WERI-Rb-1 (cell line): ENCODE measurements at regions not wholly inside any gene's neighbourhood (a gene's known extent, or its start where the extent isn't known, plus 50 kb on each side); places are given as distances from the start of the nearest gene placed in this dataset.

Source experiments
- DNase-seq: peaks from one replicate; pipeline ENCODE4 v3.0.0-alpha.2; 2020
- H3K27ac ChIP-seq: fragments of 250-450 bp; sonication (Bioruptor Pico); 2 replicates; pipeline ENCODE4 v1.5.1; 2020; ENCODE audit warnings: mild to moderate bottlenecking, moderate library complexity
- H3K27me3 ChIP-seq: fragments of 250-450 bp; sonication (Bioruptor Pico); 2 replicates; pipeline ENCODE4 v1.5.1; 2021; ENCODE audit warnings: mild to moderate bottlenecking, low read depth, moderate library complexity; ENCODE audit not compliant: insufficient read depth, severe bottlenecking
- H3K36me3 ChIP-seq: fragments of 250-450 bp; sonication (Bioruptor Pico); 2 replicates; pipeline ENCODE4 v1.5.1; 2020; ENCODE audit warnings: mild to moderate bottlenecking, moderate library complexity
- H3K4me3 ChIP-seq: 2 replicates; pipeline ENCODE4 v1.5.1; 2011; ENCODE audit warnings: low read depth, mild to moderate bottlenecking, control low read depth, low read length
- H3K9me3 ChIP-seq: fragments of 250-450 bp; sonication (Bioruptor Pico); 2 replicates; pipeline ENCODE4 v1.5.1; 2021; ENCODE audit warnings: mild to moderate bottlenecking, moderate library complexity; ENCODE audit not compliant: severe bottlenecking
- CTCF ChIP-seq: IDR thresholded peaks from 2 replicates; pipeline ENCODE4 v1.5.1; 2011; ENCODE audit warnings: low read depth, mild to moderate bottlenecking, control low read depth, inconsistent platforms, low read length

GRCh38 chr2:56739413-56739812, 555.6 kb downstream of the CCDC85A start:
- no peak overlapping the region for H3K27ac ChIP-seq
- TF ChIP-seq CTCF, result no peak

GRCh38 chr2:56741601-56742102, 557.9 kb downstream of the CCDC85A start:
- H3K27me3 ChIP-seq, result peaks cover 9% of the 10 kb centered on the region
- no peak overlapping the region for H3K4me3 ChIP-seq
- no peak overlapping the region for H3K27ac ChIP-seq
- no peak for DNase-seq
- no peak for TF ChIP-seq CTCF
- H3K9me3 ChIP-seq, result no peaks in the 10 kb centered on the region
- H3K36me3 ChIP-seq, result no peaks in the 10 kb centered on the region

More at GRCh38 chr2:56739413-56739812, 555.6 kb downstream of the CCDC85A start:
- H3K27me3 ChIP-seq, result peaks cover 13% of the 10 kb centered on the region
- no peaks in the 10 kb centered on the region for H3K9me3 ChIP-seq
- no peak for DNase-seq
- H3K4me3 ChIP-seq, result no peak overlapping the region
- no peaks in the 10 kb centered on the region for H3K36me3 ChIP-seq

GRCh38 chr2:56743807-56744206, 560.0 kb downstream of the CCDC85A start:
- Histone ChIP-seq H3K27ac (no peak overlapping the region), H3K9me3 (no peaks in the 10 kb centered on the region), H3K36me3 (no peaks in the 10 kb centered on the region), H3K27me3 (peaks cover 13% of the 10 kb centered on the region), H3K4me3 (no peak overlapping the region)
- DNase-seq, result no peak
- TF ChIP-seq CTCF, result no peak

- no peak overlapping the region for H3K4me3 ChIP-seq
- no peak overlapping the region for H3K27ac ChIP-seq
- peaks cover 9% of the 10 kb centered on the region for H3K27me3 ChIP-seq
- TF ChIP-seq CTCF, result no peak
- H3K9me3 ChIP-seq, result no peaks in the 10 kb centered on the region
- DNase-seq, result no peak
- H3K36me3 ChIP-seq, result no peaks in the 10 kb centered on the region
Observed at GRCh38 chr2:56749152-56749752, 565.5 kb downstream of the CCDC85A start.

GRCh38 chr2:56753182-56753581, 569.4 kb downstream of the CCDC85A start:
- DNase-seq, result no peak
- Histone ChIP-seq H3K9me3 (no peaks in the 10 kb centered on the region), H3K4me3 (no peak overlapping the region), H3K36me3 (no peaks in the 10 kb centered on the region), H3K27ac (no peak overlapping the region), H3K27me3 (peaks cover 3% of the 10 kb centered on the region)
- TF ChIP-seq CTCF, result no peak
